ENCODE measurements at regions not wholly inside any gene's neighbourhood (a gene's known extent, or its start where the extent isn't known, plus 50 kb on each side); places are given as distances from the start of the nearest gene placed in this dataset.

GRCh38 chr10:9382533-9382866 is 1328.0 kb downstream of the GATA3 start:
- no peak for TF ChIP-seq TCF4 (CRISPR knock-in tag; IDR thresholded peaks at IDR 0.05; ENCODE audit: borderline replicate concordance)
- TF ChIP-seq ARNTL (CRISPR knock-in tag; IDR thresholded peaks at IDR 0.05; ENCODE audit: borderline replicate concordance, low read depth) = no peak
- no peak for TF ChIP-seq CREB5 (CRISPR knock-in tag; IDR thresholded peaks at IDR 0.05; ENCODE audit: low read depth)
- TF ChIP-seq SNAI2 (CRISPR knock-in tag; IDR thresholded peaks at IDR 0.05) = no peak
- no peak for TF ChIP-seq ZNF70 (CRISPR knock-in tag; IDR thresholded peaks at IDR 0.05)
- TF ChIP-seq GLIS3 (CRISPR knock-in tag; IDR thresholded peaks at IDR 0.05) = no peak
- TF ChIP-seq, protein P1, sequence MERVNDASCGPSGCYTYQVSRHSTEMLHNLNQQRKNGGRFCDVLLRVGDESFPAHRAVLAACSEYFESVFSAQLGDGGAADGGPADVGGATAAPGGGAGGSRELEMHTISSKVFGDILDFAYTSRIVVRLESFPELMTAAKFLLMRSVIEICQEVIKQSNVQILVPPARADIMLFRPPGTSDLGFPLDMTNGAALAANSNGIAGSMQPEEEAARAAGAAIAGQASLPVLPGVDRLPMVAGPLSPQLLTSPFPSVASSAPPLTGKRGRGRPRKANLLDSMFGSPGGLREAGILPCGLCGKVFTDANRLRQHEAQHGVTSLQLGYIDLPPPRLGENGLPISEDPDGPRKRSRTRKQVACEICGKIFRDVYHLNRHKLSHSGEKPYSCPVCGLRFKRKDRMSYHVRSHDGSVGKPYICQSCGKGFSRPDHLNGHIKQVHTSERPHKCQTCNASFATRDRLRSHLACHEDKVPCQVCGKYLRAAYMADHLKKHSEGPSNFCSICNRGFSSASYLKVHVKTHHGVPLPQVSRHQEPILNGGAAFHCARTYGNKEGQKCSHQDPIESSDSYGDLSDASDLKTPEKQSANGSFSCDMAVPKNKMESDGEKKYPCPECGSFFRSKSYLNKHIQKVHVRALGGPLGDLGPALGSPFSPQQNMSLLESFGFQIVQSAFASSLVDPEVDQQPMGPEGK (CRISPR knock-in tag; IDR thresholded peaks at IDR 0.05; ENCODE audit: borderline replicate concordance) = no peak
- TF ChIP-seq ZFP30 (CRISPR knock-in tag; IDR thresholded peaks at IDR 0.05) = no peak
- TF ChIP-seq ZC3H10 (CRISPR knock-in tag; IDR thresholded peaks at IDR 0.05) = no peak
